ENCODE measurements at regions not wholly inside any gene's neighbourhood (a gene's known extent, or its start where the extent isn't known, plus 50 kb on each side); places are given as distances from the start of the nearest gene placed in this dataset.

DNA sequence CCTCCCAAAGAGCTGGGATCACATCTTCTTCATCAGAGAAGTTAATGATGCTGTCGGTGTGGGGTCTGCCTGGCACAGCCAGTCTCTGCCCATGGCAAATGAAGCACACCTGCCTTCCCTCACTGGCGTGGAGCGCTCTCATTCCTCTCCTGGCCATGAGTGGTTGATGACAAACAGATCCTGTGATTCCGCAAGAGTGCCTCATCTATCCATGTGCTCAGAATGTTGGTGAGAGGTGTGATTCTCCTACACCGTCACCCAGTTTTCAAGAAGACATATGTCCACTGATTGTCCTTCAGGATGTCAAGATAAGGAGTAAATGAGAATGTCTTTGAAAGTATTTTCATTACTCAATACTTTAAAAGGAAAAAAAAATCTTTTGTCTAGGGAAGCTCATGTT lies 97.5 kb upstream of the GGTLC1 start:
- TF ChIP-seq POLR2A (IDR thresholded peaks at IDR 0.05) (no peak), EP300 (IDR thresholded peaks at IDR 0.05) (no peak)
- TF ChIP-seq, protein P1, sequence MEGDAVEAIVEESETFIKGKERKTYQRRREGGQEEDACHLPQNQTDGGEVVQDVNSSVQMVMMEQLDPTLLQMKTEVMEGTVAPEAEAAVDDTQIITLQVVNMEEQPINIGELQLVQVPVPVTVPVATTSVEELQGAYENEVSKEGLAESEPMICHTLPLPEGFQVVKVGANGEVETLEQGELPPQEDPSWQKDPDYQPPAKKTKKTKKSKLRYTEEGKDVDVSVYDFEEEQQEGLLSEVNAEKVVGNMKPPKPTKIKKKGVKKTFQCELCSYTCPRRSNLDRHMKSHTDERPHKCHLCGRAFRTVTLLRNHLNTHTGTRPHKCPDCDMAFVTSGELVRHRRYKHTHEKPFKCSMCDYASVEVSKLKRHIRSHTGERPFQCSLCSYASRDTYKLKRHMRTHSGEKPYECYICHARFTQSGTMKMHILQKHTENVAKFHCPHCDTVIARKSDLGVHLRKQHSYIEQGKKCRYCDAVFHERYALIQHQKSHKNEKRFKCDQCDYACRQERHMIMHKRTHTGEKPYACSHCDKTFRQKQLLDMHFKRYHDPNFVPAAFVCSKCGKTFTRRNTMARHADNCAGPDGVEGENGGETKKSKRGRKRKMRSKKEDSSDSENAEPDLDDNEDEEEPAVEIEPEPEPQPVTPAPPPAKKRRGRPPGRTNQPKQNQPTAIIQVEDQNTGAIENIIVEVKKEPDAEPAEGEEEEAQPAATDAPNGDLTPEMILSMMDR (IDR thresholded peaks at IDR 0.05): no peak

All from gastroesophageal sphincter (tissue), 3 donors.